Natural killer cell treated with Interleukin-12 subunit alpha and Interleukin-12 subunit beta and Interleukin-15 and Interleukin-18, amount 100 ng/mL, for 72 hours (primary cell): ENCODE measurements at regions not wholly inside any gene's neighbourhood (a gene's known extent, or its start where the extent isn't known, plus 50 kb on each side); places are given as distances from the start of the nearest gene placed in this dataset.

ENCODE experiments used
- ATAC-seq, 2 donors: fragments of 150-1000 bp; cut with Tn5 transposase in 1 of 2; sonication (Bioruptor Pico), chemical (Tn5 transposase) in 1 of 2; 2 replicates each; pipeline ENCODE4 v1.10.0; 2021
- DNase-seq: peaks from one replicate; pipeline ENCODE4 v3.0.0; 2022; ENCODE audit warnings: low spot score
- H3K27ac Mint-ChIP-seq, 2 donors: 1 replicate in 1 of 2; 2 replicates in 1 of 2; pipeline ENCODE4 v1.8.0; 2022; ENCODE audit warnings: mixed read lengths in 2 of 2, mild to moderate bottlenecking in 1 of 2, moderate library complexity in 1 of 2
- H3K27me3 Mint-ChIP-seq, 2 donors: 1 replicate in 1 of 2; 2 replicates in 1 of 2; pipeline ENCODE4 v1.8.0; 2022; ENCODE audit warnings: mixed read lengths in 2 of 2
- H3K36me3 Mint-ChIP-seq: one replicate; pipeline ENCODE4 v1.8.0; 2022; ENCODE audit warnings: mixed read lengths
- H3K4me1 Mint-ChIP-seq, 2 donors: 1 replicate in 1 of 2; 2 replicates in 1 of 2; pipeline ENCODE4 v1.8.0; 2022; ENCODE audit warnings: low read depth in 2 of 2, mixed read lengths in 2 of 2, mild to moderate bottlenecking in 1 of 2
- H3K4me3 Mint-ChIP-seq: one replicate; pipeline ENCODE4 v1.8.0; 2022; ENCODE audit warnings: mixed read lengths
- H3K9me3 Mint-ChIP-seq: 2 replicates; pipeline ENCODE4 v1.8.0; 2022; ENCODE audit warnings: mixed read lengths

GRCh38 chr2:13725945-13726344 lies 906.6 kb upstream of the LRATD1 start:
- ATAC-seq (no peak), DNase-seq (no peak)
- Mint-ChIP-seq H3K27ac (no peak overlapping the region), H3K9me3 (peaks cover 17% of the 10 kb centered on the region), H3K4me1 (no peaks in the 10 kb centered on the region), H3K36me3 (peaks cover 8% of the 10 kb centered on the region), H3K27me3 (no peaks in the 10 kb centered on the region), H3K4me3 (no peak overlapping the region)

GRCh38 chr2:13745330-13745729 lies 887.2 kb upstream of the LRATD1 start:
- no peaks in the 10 kb centered on the region for H3K4me1 Mint-ChIP-seq
- ATAC-seq = no peak
- peaks cover 18% of the 10 kb centered on the region for H3K36me3 Mint-ChIP-seq
- H3K27me3 Mint-ChIP-seq = no peaks in the 10 kb centered on the region
- H3K27ac Mint-ChIP-seq = no peak overlapping the region
- no peak for DNase-seq
- H3K9me3 Mint-ChIP-seq = peaks cover 25% of the 10 kb centered on the region
- H3K4me3 Mint-ChIP-seq = no peak overlapping the region

- no peak for ATAC-seq
- Mint-ChIP-seq H3K4me3 (no peak overlapping the region), H3K27ac (no peak overlapping the region), H3K4me1 (no peaks in the 10 kb centered on the region), H3K36me3 (peaks cover 10% of the 10 kb centered on the region), H3K27me3 (no peaks in the 10 kb centered on the region), H3K9me3 (peaks cover 20% of the 10 kb centered on the region)
- DNase-seq = no peak
Measured at GRCh38 chr2:13751955-13752354, 880.6 kb upstream of the LRATD1 start.

GRCh38 chr2:13758412-13758811 lies 874.1 kb upstream of the LRATD1 start:
- H3K9me3 Mint-ChIP-seq = peaks cover 11% of the 10 kb centered on the region
- H3K4me3 Mint-ChIP-seq = no peak overlapping the region
- H3K36me3 Mint-ChIP-seq = no peaks in the 10 kb centered on the region
- no peaks in the 10 kb centered on the region for H3K27me3 Mint-ChIP-seq
- no peaks in the 10 kb centered on the region for H3K4me1 Mint-ChIP-seq
- DNase-seq (no peak), ATAC-seq (no peak)
- H3K27ac Mint-ChIP-seq = no peak overlapping the region

- no peak for ATAC-seq
- no peak overlapping the region for H3K27ac Mint-ChIP-seq
- H3K4me3 Mint-ChIP-seq = no peak overlapping the region
Measured at GRCh38 chr2:13768274-13768673, 864.2 kb upstream of the LRATD1 start.

GRCh38 chr2:13770279-13770678 lies 862.2 kb upstream of the LRATD1 start:
- Mint-ChIP-seq H3K27ac (no peak overlapping the region), H3K9me3 (peaks cover 15% of the 10 kb centered on the region), H3K4me3 (no peak overlapping the region), H3K4me1 (no peaks in the 10 kb centered on the region), H3K27me3 (no peaks in the 10 kb centered on the region), H3K36me3 (peaks cover 8% of the 10 kb centered on the region)
- no peak for ATAC-seq
- DNase-seq = no peak

More at GRCh38 chr2:13768274-13768673, 864.2 kb upstream of the LRATD1 start:
- Mint-ChIP-seq H3K9me3 (peaks cover 18% of the 10 kb centered on the region), H3K36me3 (peaks cover 4% of the 10 kb centered on the region), H3K4me1 (no peaks in the 10 kb centered on the region), H3K27me3 (no peaks in the 10 kb centered on the region)
- no peak for DNase-seq

GRCh38 chr2:13779996-13780395 lies 852.5 kb upstream of the LRATD1 start:
- H3K27me3 Mint-ChIP-seq = no peaks in the 10 kb centered on the region
- ATAC-seq = no peak
- no peak for DNase-seq
- H3K4me1 Mint-ChIP-seq = no peaks in the 10 kb centered on the region
- H3K36me3 Mint-ChIP-seq = no peaks in the 10 kb centered on the region
- peaks cover 13% of the 10 kb centered on the region for H3K9me3 Mint-ChIP-seq
- no peak overlapping the region for H3K4me3 Mint-ChIP-seq
- no peak overlapping the region for H3K27ac Mint-ChIP-seq

GRCh38 chr2:13791019-13791547 lies 841.4 kb upstream of the LRATD1 start:
- Mint-ChIP-seq H3K36me3 (no peaks in the 10 kb centered on the region), H3K27ac (no peak overlapping the region), H3K9me3 (peaks cover 15% of the 10 kb centered on the region), H3K27me3 (no peaks in the 10 kb centered on the region), H3K4me3 (no peak overlapping the region), H3K4me1 (no peaks in the 10 kb centered on the region)
- DNase-seq (no peak), ATAC-seq (no peak)

GRCh38 chr2:13806539-13806938 lies 826.0 kb upstream of the LRATD1 start:
- Mint-ChIP-seq H3K9me3 (peaks cover 9% of the 10 kb centered on the region), H3K36me3 (no peaks in the 10 kb centered on the region), H3K27me3 (no peaks in the 10 kb centered on the region), H3K4me1 (no peaks in the 10 kb centered on the region), H3K27ac (no peak overlapping the region), H3K4me3 (no peak overlapping the region)
- DNase-seq (no peak), ATAC-seq (no peak)

GRCh38 chr2:13813236-13813635 lies 819.3 kb upstream of the LRATD1 start:
- H3K4me1 Mint-ChIP-seq = no peaks in the 10 kb centered on the region
- no peak for ATAC-seq

GRCh38 chr2:13818002-13818401 lies 814.5 kb upstream of the LRATD1 start:
- H3K4me1 Mint-ChIP-seq = no peaks in the 10 kb centered on the region
- no peak overlapping the region for H3K4me3 Mint-ChIP-seq
- no peaks in the 10 kb centered on the region for H3K27me3 Mint-ChIP-seq
- H3K36me3 Mint-ChIP-seq = no peaks in the 10 kb centered on the region
- ATAC-seq = peak in 1 of 2 donors; percentile 43
- H3K27ac Mint-ChIP-seq = no peak overlapping the region
- DNase-seq = no peak
- H3K9me3 Mint-ChIP-seq = peaks cover 3% of the 10 kb centered on the region

More at GRCh38 chr2:13813236-13813635, 819.3 kb upstream of the LRATD1 start:
- Mint-ChIP-seq H3K27ac (no peak overlapping the region), H3K4me3 (no peak overlapping the region), H3K36me3 (no peaks in the 10 kb centered on the region), H3K27me3 (no peaks in the 10 kb centered on the region), H3K9me3 (peaks cover 6% of the 10 kb centered on the region)
- no peak for DNase-seq

- no peaks in the 10 kb centered on the region for H3K27me3 Mint-ChIP-seq
- no peak for ATAC-seq
- H3K9me3 Mint-ChIP-seq = peaks cover 10% of the 10 kb centered on the region
- H3K27ac Mint-ChIP-seq = no peak overlapping the region
- H3K36me3 Mint-ChIP-seq = no peaks in the 10 kb centered on the region
- H3K4me1 Mint-ChIP-seq = no peaks in the 10 kb centered on the region
- no peak overlapping the region for H3K4me3 Mint-ChIP-seq
- DNase-seq = no peak
Measured at GRCh38 chr2:13819896-13820295, 812.6 kb upstream of the LRATD1 start.

- DNase-seq = no peak
- Mint-ChIP-seq H3K27ac (no peak overlapping the region), H3K27me3 (no peaks in the 10 kb centered on the region), H3K36me3 (no peaks in the 10 kb centered on the region), H3K9me3 (peaks cover 13% of the 10 kb centered on the region), H3K4me1 (no peaks in the 10 kb centered on the region), H3K4me3 (no peak overlapping the region)
- no peak for ATAC-seq
Measured at GRCh38 chr2:13821255-13821880, 811.1 kb upstream of the LRATD1 start.

- Mint-ChIP-seq H3K4me1 (no peaks in the 10 kb centered on the region), H3K27ac (no peak overlapping the region), H3K9me3 (peaks cover 13% of the 10 kb centered on the region), H3K27me3 (no peaks in the 10 kb centered on the region), H3K36me3 (no peaks in the 10 kb centered on the region), H3K4me3 (no peak overlapping the region)
- ATAC-seq (no peak), DNase-seq (no peak)
Measured at GRCh38 chr2:13822365-13822764, 810.2 kb upstream of the LRATD1 start.

- no peaks in the 10 kb centered on the region for H3K36me3 Mint-ChIP-seq
- H3K9me3 Mint-ChIP-seq = peaks cover 15% of the 10 kb centered on the region
- H3K27me3 Mint-ChIP-seq = no peaks in the 10 kb centered on the region
- H3K4me3 Mint-ChIP-seq = no peak overlapping the region
- H3K27ac Mint-ChIP-seq = no peak overlapping the region
- ATAC-seq (no peak), DNase-seq (no peak)
- H3K4me1 Mint-ChIP-seq = no peaks in the 10 kb centered on the region
Measured at GRCh38 chr2:13826314-13826853, 806.1 kb upstream of the LRATD1 start.
